GM18951 (cell line): ENCODE measurements at regions not wholly inside any gene's neighbourhood (a gene's known extent, or its start where the extent isn't known, plus 50 kb on each side); places are given as distances from the start of the nearest gene placed in this dataset.

ENCODE experiments used
- POLR2A ChIP-seq: IDR thresholded peaks from 4 replicates; pipeline ENCODE4 v1.6.1; 2011; ENCODE audit warnings: mild to moderate bottlenecking; ENCODE audit not compliant: insufficient read length, insufficient read depth; ENCODE audit errors: extremely low read depth
- in situ Hi-C: fragments of 300-500 bp; cut with MboI; formaldehyde crosslinking; loops from one replicate; pipeline ENCODE4 v1.12.0; 2022; ENCODE audit warnings: low sequenced_read_pairs, mixed read lengths, inconsistent platforms; ENCODE audit not compliant: unreplicated experiment

DNA sequence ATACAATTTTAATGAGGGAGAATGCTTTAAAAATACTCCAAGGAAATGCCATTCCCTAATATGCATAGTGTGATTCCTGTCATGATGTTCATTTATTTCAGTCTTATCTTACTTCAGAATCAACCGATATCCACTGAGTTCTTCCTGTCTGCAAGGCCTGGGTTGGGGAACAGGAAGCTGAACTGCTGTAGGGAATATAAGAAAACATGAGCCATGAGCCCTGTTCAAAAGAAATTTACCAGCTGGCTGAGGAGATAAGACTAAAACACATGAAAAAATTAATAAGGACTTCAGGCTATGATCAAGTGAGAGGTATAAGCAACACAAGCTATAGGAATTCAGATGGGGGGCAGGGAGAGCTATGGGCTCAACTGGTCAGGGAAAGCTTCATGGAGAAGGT, 184.7 kb downstream of the PLPP4 start:
- no peak for TF ChIP-seq POLR2A
- in situ Hi-C loops = no loop called here

DNA sequence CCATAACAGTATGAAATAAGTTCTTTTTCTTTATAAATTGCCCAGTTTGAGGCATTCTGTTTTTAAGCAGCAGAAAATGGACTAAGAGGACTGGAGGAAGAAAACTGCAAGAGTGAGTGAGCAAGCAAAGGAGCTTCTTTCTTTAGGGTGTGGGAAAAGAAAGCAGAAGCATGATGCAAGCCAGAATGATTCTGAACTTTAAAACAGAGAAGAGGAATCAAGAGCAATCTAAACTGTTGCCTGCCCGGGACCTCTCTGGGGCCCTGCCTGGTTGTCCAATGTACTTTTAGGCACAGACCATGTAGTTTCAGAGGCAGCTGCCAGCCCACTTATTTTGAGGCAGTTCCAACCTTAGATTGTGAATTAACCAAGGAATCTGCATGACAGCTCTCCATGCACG, 186.3 kb downstream of the PLPP4 start:
- TF ChIP-seq POLR2A = no peak
- in situ Hi-C loops = no loop called here

DNA sequence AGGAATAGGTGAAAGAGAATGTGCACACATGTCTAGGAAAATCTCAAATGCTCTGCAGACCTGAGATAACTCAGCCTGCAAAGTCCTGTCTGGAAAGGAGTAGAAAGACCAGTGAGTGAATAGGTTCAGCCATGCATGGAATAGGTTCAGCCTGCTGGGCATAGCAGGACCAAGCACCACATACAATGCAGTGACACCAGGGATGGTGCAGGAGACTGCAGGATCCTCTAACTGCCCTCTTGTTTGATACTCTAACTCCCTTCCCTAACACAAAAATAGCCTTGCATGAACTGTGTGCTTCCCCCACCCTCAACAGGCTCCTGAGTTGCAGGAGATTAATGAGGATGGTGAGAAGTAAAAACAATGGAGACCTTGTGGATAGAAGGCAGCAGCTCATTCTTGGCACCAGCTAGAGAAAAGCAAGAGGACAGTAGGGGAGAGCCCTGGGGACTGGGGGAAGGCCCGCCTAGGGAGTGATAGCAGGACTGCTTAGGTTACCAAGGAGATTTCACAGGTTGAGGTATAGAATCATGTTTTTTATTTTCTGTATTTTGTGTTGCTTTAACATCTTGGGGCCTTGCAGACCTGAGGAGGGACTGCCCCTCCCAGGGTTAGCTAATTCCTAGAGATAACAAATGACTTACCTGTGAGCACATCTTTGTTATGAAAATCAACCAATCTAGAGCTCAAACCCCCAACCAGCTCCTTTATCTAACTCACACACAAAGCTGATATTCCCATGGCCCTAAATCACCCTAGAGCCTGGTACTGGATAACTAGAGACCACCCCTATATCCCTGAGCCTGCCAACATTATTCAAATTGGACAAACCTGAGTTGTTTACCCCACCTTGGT, 187.8 kb downstream of the PLPP4 start:
- TF ChIP-seq POLR2A = no peak
- in situ Hi-C loops = no loop called here

DNA sequence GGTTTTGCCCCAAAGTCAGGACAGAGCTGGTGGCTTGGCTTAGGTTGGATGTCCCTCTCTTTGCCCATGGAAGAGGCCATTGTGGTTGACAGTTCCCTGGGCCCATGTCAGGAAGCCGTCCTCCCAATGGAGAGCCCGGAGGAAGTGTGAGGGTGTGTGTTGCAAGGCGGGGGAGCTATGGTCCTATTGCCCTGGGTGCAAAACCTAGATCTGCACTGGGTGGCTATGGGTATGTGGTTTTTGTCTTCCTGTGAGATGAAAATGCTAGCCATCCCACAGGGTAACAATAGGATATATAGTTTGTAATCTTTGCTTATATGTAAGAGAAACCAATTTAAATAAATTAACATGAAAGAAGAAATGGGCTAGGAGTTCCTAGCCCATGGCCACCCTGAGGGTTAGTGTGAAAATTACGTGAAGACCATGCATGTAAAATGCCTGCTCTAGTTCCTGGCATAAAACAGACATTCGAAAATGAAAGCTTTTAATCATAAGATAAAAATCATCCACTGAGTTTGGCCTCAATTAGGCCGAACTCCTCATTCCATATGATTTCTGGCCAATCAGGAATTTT, 189.2 kb downstream of the PLPP4 start:
- TF ChIP-seq POLR2A = no peak
- in situ Hi-C loops = no loop called here

DNA sequence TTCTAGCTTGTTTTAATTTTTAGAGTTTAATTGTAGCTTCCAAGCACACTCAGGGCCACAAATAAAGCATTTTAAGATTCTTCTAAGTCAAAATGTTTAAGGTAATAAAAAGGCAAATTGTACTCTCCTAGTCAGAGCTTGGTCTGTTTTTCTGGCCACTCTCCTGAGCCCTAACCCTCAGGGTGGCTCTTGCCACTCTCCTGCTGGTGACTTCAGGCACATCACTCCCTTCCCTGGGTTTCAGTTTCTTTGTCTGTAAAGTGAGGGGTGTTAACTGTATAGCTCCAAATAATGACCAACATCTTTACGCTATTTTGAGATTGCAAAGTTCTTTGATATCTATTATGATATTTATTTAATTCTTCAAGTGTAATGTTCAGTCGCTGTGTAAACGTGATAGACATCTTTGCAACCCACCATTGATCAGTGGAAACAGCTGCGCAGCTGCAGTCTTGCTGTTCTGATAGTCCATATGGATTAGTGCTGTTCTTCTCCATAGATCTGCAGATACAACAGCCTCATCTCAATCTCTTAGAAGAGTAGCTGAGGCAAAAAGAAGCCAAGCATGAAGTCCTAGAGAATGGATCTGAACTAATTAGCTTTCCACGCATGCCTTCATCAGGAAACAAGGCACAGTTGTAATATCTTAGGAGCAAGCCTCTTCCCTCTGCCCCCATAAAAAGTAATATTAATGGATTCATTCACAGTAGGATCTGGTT, 189.9 kb downstream of the PLPP4 start:
- in situ Hi-C loops = no loop called here
- no peak for TF ChIP-seq POLR2A

DNA sequence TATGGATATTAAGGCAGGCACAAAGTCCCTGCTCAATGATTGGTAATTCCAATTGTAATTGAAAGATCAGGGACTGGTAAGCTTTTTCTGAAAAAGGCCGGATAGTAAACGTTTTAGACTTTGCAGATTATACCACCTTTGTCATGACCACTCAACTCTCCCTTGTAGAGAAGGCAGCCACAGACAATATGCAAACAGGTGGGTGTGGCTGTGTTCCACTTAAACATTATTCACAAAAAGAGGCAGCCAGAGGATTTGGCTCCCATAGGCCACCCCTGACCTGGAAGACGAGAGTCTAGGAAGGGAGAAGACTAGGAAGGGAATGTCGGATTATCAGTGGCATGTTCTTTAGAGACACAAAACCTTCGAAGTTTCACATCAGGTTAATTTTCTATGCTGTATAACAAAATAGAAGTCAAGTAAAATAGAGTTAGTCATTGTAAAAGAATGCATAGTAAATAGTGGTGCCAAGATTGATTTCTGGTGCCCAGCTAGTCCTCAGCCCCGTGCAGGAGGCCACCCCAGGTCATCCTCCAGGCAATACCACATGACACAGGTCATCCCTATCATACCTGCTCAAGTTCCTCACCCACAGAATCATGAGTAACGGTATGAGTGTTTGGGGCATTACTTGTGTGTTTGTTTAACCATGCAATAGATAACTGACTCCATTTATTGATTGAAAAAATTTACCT, 193.8 kb downstream of the PLPP4 start:
- in situ Hi-C loops = no loop called here

DNA sequence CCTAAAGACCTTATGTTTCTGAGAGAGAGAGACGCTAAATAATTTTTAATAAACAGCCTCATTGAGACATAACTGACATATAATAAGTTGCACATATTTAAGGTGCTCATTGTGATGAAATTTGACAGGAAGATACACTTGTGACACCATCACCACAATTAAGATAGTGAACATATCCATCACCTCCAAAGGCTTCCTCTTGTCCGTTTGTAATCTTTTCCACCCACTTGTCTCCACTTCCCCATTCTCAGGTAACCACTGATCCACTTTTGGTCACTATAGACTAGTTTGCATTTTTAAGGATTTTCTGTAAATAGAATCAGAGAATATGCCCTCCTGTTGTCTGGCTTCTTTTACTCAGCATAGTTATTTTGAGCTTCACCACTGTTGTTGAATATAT, 195.1 kb upstream of the WDR11 start:
- in situ Hi-C loops = no loop called here
- TF ChIP-seq POLR2A = no peak

More for the DNA sequence above, 193.8 kb downstream of the PLPP4 start:
- TF ChIP-seq POLR2A = no peak

DNA sequence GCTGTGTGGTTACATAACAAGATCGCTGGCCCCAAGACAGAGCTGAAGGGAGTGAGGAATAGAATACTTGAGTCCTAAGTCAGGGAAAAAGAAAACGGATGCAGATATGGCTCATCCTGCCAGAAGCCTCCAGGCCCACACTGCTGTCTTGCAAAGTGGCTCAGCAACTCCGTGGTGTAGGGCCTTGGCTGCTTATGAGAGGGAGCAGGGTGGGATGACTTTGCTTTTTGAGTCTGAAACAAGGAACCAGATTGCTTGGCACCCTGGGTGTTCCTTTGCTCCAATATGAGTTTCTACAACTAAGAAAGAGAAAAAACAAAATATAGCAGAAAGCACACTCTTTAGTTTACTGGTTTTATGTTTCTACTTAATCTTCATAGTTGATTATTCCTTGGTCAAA, 193.8 kb upstream of the WDR11 start:
- in situ Hi-C loops = no loop called here
- no peak for TF ChIP-seq POLR2A

DNA sequence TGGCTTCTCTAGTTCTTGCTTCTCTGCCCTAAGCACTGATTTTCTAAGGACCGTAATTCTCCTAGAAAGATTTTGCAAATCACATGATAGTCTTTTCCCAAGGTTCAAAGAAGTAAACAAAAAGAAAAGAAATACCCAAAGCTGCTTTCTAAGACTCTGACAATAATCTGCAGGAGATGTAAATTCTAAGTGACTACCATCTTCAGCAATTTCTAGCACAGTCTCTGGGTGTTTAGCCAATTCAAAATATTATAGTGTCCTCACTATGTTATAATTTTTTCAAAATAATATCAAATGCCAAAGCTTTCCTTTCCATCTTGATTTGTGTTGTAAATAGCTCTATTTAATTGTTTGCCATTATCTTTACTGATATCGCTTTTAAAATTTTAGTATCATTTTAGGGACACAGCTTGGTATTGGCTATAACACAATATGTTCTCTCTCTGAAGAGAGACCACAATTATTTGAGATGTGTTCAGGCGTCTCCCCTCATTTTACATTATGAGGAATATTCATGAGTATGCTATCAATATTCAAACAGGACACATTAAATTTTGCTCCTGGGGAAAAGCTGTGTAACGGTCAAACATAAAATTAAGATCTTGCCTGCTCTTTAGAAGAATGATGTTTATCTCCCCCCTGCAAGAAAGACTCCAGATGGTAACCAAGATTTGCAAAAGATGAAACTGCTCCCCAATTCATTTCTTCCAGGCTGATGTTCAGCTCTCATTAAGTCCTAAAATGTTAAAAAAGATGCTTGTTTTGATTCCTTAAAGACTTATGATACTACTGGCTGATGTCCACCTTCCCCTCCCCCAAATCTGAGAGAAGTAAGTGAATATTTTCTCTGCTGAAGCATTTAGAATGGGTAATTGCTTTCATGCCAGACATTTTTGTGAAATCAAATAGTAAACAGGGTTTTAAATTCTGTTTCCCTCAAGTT, 191.9 kb upstream of the WDR11 start:
- TF ChIP-seq POLR2A = no peak
- in situ Hi-C loops = no loop called here

DNA sequence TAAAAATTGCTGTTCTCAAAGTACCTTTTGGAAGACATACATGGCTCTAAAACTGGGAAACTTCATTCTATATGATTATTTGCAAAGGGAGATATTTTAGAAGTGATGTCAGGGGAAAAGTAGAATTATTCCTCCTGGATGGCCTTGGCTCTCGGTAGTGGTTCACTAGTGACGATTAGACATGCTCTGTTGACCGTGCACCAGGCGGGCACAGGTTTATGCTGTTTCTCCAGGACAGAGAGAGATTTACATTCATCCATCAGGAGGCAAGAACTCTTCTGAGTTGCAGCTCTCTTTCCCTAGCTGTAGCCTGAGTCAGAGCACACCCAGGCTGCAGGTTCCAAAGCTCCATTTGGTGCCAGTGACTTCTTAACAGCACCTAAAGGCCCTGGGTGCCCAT, 184.9 kb upstream of the WDR11 start:
- in situ Hi-C loops = no loop called here
- TF ChIP-seq POLR2A = no peak

DNA sequence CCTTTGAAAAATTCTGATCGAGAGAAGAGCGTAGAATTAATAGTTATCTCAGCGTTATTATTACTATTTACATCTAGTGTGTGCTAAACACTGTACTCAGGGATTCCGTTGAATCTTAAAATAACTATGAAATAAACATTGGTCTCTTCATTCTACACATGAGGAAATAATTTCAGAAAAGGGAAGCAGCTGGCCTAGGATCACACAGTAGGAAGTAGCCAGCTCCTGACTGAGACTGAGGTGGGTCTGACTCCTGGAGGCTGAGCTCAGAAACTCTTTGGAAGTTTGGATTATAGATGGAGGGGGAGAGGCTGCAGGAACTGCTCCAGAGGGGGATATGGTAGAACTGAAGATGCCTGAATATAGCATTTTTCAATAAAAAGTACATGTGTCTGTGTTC, 183.9 kb upstream of the WDR11 start:
- no peak for TF ChIP-seq POLR2A
- in situ Hi-C loops = no loop called here

DNA sequence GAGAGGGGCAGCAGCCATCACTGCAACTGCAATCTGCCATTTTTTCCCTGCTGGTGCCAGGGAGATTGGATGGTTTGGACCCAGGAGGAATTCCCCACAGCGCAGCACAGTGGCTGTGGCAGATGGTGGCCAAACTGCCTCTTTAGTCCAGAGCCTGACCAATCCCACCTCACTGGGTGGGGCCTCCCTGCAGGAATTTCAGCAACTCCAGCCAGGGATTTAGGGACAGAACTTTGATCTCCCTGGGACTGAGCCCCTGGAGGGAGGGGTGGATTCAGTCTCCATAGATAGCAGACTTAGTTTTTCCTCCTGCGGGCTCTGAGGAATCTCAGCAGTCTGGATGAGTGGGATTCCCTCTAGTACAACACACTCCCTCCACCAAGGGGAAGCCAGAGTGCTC, 179.7 kb upstream of the WDR11 start:
- no peak for TF ChIP-seq POLR2A
- in situ Hi-C loops = no loop called here
